GM23338 (cell line): ENCODE measurements at regions not wholly inside any gene's neighbourhood (a gene's known extent, or its start where the extent isn't known, plus 50 kb on each side); places are given as distances from the start of the nearest gene placed in this dataset.

Experiments used
- ATAC-seq: fragments of 200-7000 bp; cut with Tn5 transposase; 3 replicates; pipeline ENCODE4 v1.9.1; 2020
- DNase-seq: peaks from one replicate; pipeline ENCODE4 v3.0.0-alpha.2; 2015; ENCODE audit warnings: low spot score
- H2AFZ ChIP-seq: fragments of 200-600 bp; sonication (generic); 2 replicates; pipeline ENCODE4 v1.8.0; 2016; ENCODE audit warnings: antibody characterized with exemption, mild to moderate bottlenecking, moderate library complexity
- H3F3A ChIP-seq: fragments of 200-600 bp; sonication (generic); replicated peaks from 2 replicates; pipeline ENCODE4 v1.8.0; 2017; ENCODE audit warnings: antibody characterized with exemption, mixed run types, low read depth
- H3K27ac ChIP-seq: fragments of 200-600 bp; sonication (generic); 2 replicates; pipeline ENCODE4 v1.6.1; 2016; ENCODE audit warnings: low read depth
- H3K27me3 ChIP-seq: fragments of 200-600 bp; sonication (generic); 2 replicates; pipeline ENCODE4 v1.8.0; 2016; ENCODE audit warnings: mild to moderate bottlenecking, mixed run types, moderate library complexity; ENCODE audit not compliant: insufficient read depth
- H3K36me3 ChIP-seq: fragments of 200-600 bp; sonication (generic); 2 replicates; pipeline ENCODE4 v1.8.0; 2016; ENCODE audit warnings: mild to moderate bottlenecking; ENCODE audit not compliant: insufficient read depth
- H3K4me1 ChIP-seq: fragments of 200-600 bp; sonication (generic); 2 replicates; pipeline ENCODE4 v1.8.0; 2016; ENCODE audit warnings: mild to moderate bottlenecking, moderate library complexity; ENCODE audit not compliant: insufficient read depth
- H3K4me2 ChIP-seq: fragments of 200-600 bp; sonication (generic); 2 replicates; pipeline ENCODE4 v1.7.1; 2017; ENCODE audit warnings: mixed run types
- H3K4me3 ChIP-seq: fragments of 200-600 bp; sonication (generic); 2 replicates; pipeline ENCODE4 v1.6.1; 2016; ENCODE audit warnings: mixed run types
- H3K79me2 ChIP-seq: fragments of 200-600 bp; sonication (generic); replicated peaks from 2 replicates; pipeline ENCODE4 v1.8.0; 2017; ENCODE audit warnings: mild to moderate bottlenecking; ENCODE audit not compliant: insufficient read depth
- H3K9me2 ChIP-seq: fragments of 200-600 bp; sonication (generic); 2 replicates; pipeline ENCODE4 v1.8.0; 2017; ENCODE audit not compliant: insufficient read depth
- H4K20me1 ChIP-seq: fragments of 200-600 bp; sonication (generic); replicated peaks from 2 replicates; pipeline ENCODE4 v1.8.0; 2017; ENCODE audit warnings: mild to moderate bottlenecking; ENCODE audit not compliant: insufficient read depth
- H3K27ac Mint-ChIP-seq: 2 replicates; pipeline ENCODE4 v1.8.0; 2020; ENCODE audit warnings: inconsistent platforms, mild to moderate bottlenecking, moderate library complexity, mixed read lengths
- H3K27me3 Mint-ChIP-seq: 3 replicates; pipeline ENCODE4 v1.8.0; 2022; ENCODE audit warnings: low read depth, mild to moderate bottlenecking, moderate library complexity, mixed read lengths, inconsistent platforms; ENCODE audit not compliant: insufficient read depth, poor library complexity
- H3K36me3 Mint-ChIP-seq: 3 replicates; pipeline ENCODE4 v1.8.0; 2021; ENCODE audit warnings: low read depth, mild to moderate bottlenecking, inconsistent platforms, moderate library complexity, mixed read lengths
- H3K4me1 Mint-ChIP-seq: 3 replicates; pipeline ENCODE4 v1.8.0; 2020; ENCODE audit warnings: mild to moderate bottlenecking, inconsistent platforms, mixed read lengths
- H3K4me3 Mint-ChIP-seq: 3 replicates; pipeline ENCODE4 v1.8.0; 2021; ENCODE audit warnings: moderate library complexity, mild to moderate bottlenecking, inconsistent platforms, mixed read lengths
- H3K9me3 Mint-ChIP-seq: 3 replicates; pipeline ENCODE4 v1.8.0; 2020; ENCODE audit warnings: moderate library complexity, mild to moderate bottlenecking, inconsistent platforms, mixed read lengths
- CREB1 ChIP-seq: fragments of 250-450 bp; sonication (Bioruptor Pico); IDR thresholded peaks from 2 replicates; pipeline ENCODE4 v1.5.0; 2020; ENCODE audit warnings: low read depth, mild to moderate bottlenecking, moderate library complexity
- EZH2 ChIP-seq: fragments of 200-600 bp; sonication (generic); IDR thresholded peaks from one replicate; pipeline ENCODE4 v1.8.0; 2017; ENCODE audit warnings: antibody characterized with exemption, mild to moderate bottlenecking, low read depth; ENCODE audit not compliant: unreplicated experiment
- EZH2phosphoT487 ChIP-seq: fragments of 200-600 bp; sonication (generic); IDR thresholded peaks from one replicate; pipeline ENCODE4 v1.8.1; 2018; ENCODE audit warnings: antibody characterized with exemption; ENCODE audit not compliant: unreplicated experiment
- JUNB ChIP-seq: IDR thresholded peaks from one replicate; pipeline ENCODE4 v1.6.1; 2016; ENCODE audit warnings: antibody characterized with exemption; ENCODE audit not compliant: unreplicated experiment
- NANOG ChIP-seq: IDR thresholded peaks from 2 replicates; pipeline ENCODE4 v1.6.1; 2016; ENCODE audit warnings: antibody characterized with exemption, borderline replicate concordance
- POLR2AphosphoS5 ChIP-seq: IDR thresholded peaks from 2 replicates; pipeline ENCODE4 v1.6.1; 2016; ENCODE audit warnings: antibody characterized with exemption, low read depth
- STAT1 ChIP-seq: IDR thresholded peaks from one replicate; pipeline ENCODE4 v1.6.1; 2016; ENCODE audit warnings: antibody characterized with exemption; ENCODE audit not compliant: unreplicated experiment
- ZNF114 ChIP-seq: fragments of 250-450 bp; sonication (Bioruptor Pico); IDR thresholded peaks from 2 replicates; pipeline ENCODE4 v1.5.0; 2020; ENCODE audit warnings: mild to moderate bottlenecking, moderate library complexity
- ZNF331 ChIP-seq: fragments of 250-450 bp; sonication (Bioruptor Pico); IDR thresholded peaks from 2 replicates; pipeline ENCODE4 v1.5.0; 2020; ENCODE audit warnings: low read depth, mild to moderate bottlenecking, moderate library complexity
- TF ChIP-seq, protein P1 (sequence below), 2 experiments: fragments of 200-600 bp in 1 of 2; sonication (generic) in 1 of 2; conservative IDR thresholded peaks; 2 replicates each; pipeline versions ENCODE4 v1.5.1 to v1.6.1; 2016 to 2017; ENCODE audit warnings: antibody characterized with exemption in 2 of 2, low read depth in 2 of 2, mild to moderate bottlenecking in 2 of 2, moderate library complexity in 1 of 2
- TF ChIP-seq, protein P2 (sequence below): IDR thresholded peaks from 2 replicates; pipeline ENCODE4 v1.6.1; 2016; ENCODE audit warnings: antibody characterized with exemption
- TF ChIP-seq, protein P3 (sequence below): fragments of 250-450 bp; sonication (Bioruptor Pico); IDR thresholded peaks from 2 replicates; pipeline ENCODE4 v1.5.0; 2020; ENCODE audit warnings: mild to moderate bottlenecking, moderate library complexity
- TF ChIP-seq, protein P4 (sequence below): IDR thresholded peaks from one replicate; pipeline ENCODE4 v1.6.1; 2018; ENCODE audit warnings: antibody characterized with exemption; ENCODE audit not compliant: unreplicated experiment

DNA sequence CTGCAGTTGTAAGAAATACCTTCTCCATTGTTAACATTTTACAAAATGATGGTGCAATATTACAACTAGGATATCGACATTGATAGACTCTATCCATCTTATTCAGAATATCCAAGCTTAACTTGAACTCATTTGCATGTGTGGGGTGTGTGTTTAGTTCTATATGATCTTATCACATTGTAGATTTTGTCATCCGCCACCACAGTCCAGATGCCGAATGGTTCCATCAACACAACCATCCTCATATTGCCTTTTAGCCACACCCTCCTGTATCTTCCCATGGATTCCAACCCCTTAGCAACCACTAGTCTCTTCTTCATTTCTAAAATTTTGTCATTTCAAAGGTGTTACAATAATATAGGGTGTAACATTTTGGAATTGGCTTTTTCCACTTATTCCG is 452.9 kb upstream of the AKR1E2 start:
- no peak overlapping the region for H3K27ac ChIP-seq
- no peaks in the 10 kb centered on the region for H3K36me3 ChIP-seq
- Mint-ChIP-seq H3K27ac (no peak overlapping the region), H3K27me3 (peaks cover 1% of the 10 kb centered on the region), H3K4me3 (no peak overlapping the region), H3K36me3 (no peaks in the 10 kb centered on the region), H3K4me1 (no peaks in the 10 kb centered on the region), H3K9me3 (no peaks in the 10 kb centered on the region)
- H3K4me1 ChIP-seq, result no peaks in the 10 kb centered on the region
- H3K4me2 ChIP-seq, result no peak overlapping the region
- TF ChIP-seq, protein P1, sequence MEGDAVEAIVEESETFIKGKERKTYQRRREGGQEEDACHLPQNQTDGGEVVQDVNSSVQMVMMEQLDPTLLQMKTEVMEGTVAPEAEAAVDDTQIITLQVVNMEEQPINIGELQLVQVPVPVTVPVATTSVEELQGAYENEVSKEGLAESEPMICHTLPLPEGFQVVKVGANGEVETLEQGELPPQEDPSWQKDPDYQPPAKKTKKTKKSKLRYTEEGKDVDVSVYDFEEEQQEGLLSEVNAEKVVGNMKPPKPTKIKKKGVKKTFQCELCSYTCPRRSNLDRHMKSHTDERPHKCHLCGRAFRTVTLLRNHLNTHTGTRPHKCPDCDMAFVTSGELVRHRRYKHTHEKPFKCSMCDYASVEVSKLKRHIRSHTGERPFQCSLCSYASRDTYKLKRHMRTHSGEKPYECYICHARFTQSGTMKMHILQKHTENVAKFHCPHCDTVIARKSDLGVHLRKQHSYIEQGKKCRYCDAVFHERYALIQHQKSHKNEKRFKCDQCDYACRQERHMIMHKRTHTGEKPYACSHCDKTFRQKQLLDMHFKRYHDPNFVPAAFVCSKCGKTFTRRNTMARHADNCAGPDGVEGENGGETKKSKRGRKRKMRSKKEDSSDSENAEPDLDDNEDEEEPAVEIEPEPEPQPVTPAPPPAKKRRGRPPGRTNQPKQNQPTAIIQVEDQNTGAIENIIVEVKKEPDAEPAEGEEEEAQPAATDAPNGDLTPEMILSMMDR (conservative IDR thresholded peaks at IDR 0.05; ENCODE audit: low read depth in 2 of 2), result no peak
- TF ChIP-seq, protein P2, sequence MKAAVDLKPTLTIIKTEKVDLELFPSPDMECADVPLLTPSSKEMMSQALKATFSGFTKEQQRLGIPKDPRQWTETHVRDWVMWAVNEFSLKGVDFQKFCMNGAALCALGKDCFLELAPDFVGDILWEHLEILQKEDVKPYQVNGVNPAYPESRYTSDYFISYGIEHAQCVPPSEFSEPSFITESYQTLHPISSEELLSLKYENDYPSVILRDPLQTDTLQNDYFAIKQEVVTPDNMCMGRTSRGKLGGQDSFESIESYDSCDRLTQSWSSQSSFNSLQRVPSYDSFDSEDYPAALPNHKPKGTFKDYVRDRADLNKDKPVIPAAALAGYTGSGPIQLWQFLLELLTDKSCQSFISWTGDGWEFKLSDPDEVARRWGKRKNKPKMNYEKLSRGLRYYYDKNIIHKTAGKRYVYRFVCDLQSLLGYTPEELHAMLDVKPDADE, result no peak
- TF ChIP-seq, protein P3, sequence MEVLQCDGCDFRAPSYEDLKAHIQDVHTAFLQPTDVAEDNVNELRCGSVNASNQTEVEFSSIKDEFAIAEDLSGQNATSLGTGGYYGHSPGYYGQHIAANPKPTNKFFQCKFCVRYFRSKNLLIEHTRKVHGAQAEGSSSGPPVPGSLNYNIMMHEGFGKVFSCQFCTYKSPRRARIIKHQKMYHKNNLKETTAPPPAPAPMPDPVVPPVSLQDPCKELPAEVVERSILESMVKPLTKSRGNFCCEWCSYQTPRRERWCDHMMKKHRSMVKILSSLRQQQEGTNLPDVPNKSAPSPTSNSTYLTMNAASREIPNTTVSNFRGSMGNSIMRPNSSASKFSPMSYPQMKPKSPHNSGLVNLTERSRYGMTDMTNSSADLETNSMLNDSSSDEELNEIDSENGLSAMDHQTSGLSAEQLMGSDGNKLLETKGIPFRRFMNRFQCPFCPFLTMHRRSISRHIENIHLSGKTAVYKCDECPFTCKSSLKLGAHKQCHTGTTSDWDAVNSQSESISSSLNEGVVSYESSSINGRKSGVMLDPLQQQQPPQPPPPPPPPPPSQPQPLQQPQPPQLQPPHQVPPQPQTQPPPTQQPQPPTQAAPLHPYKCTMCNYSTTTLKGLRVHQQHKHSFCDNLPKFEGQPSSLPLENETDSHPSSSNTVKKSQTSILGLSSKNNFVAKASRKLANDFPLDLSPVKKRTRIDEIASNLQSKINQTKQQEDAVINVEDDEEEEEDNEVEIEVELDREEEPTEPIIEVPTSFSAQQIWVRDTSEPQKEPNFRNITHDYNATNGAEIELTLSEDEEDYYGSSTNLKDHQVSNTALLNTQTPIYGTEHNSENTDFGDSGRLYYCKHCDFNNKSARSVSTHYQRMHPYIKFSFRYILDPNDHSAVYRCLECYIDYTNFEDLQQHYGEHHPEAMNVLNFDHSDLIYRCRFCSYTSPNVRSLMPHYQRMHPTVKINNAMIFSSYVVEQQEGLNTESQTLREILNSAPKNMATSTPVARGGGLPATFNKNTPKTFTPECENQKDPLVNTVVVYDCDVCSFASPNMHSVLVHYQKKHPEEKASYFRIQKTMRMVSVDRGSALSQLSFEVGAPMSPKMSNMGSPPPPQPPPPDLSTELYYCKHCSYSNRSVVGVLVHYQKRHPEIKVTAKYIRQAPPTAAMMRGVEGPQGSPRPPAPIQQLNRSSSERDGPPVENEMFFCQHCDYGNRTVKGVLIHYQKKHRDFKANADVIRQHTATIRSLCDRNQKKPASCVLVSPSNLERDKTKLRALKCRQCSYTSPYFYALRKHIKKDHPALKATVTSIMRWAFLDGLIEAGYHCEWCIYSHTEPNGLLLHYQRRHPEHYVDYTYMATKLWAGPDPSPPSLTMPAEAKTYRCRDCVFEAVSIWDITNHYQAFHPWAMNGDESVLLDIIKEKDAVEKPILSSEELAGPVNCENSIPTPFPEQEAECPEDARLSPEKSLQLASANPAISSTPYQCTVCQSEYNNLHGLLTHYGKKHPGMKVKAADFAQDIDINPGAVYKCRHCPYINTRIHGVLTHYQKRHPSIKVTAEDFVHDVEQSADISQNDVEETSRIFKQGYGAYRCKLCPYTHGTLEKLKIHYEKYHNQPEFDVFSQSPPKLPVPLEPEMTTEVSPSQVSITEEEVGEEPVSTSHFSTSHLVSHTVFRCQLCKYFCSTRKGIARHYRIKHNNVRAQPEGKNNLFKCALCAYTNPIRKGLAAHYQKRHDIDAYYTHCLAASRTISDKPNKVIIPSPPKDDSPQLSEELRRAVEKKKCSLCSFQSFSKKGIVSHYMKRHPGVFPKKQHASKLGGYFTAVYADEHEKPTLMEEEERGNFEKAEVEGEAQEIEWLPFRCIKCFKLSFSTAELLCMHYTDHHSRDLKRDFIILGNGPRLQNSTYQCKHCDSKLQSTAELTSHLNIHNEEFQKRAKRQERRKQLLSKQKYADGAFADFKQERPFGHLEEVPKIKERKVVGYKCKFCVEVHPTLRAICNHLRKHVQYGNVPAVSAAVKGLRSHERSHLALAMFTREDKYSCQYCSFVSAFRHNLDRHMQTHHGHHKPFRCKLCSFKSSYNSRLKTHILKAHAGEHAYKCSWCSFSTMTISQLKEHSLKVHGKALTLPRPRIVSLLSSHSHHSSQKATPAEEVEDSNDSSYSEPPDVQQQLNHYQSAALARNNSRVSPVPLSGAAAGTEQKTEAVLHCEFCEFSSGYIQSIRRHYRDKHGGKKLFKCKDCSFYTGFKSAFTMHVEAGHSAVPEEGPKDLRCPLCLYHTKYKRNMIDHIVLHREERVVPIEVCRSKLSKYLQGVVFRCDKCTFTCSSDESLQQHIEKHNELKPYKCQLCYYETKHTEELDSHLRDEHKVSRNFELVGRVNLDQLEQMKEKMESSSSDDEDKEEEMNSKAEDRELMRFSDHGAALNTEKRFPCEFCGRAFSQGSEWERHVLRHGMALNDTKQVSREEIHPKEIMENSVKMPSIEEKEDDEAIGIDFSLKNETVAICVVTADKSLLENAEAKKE (CRISPR knock-in tag), result no peak
- TF ChIP-seq EZH2 (no peak), CREB1 (CRISPR knock-in tag) (no peak), JUNB (no peak), EZH2phosphoT487 (no peak), ZNF331 (CRISPR knock-in tag) (no peak), ZNF114 (CRISPR knock-in tag) (no peak), POLR2AphosphoS5 (no peak), STAT1 (no peak), NANOG (no peak)
- TF ChIP-seq, protein P4, sequence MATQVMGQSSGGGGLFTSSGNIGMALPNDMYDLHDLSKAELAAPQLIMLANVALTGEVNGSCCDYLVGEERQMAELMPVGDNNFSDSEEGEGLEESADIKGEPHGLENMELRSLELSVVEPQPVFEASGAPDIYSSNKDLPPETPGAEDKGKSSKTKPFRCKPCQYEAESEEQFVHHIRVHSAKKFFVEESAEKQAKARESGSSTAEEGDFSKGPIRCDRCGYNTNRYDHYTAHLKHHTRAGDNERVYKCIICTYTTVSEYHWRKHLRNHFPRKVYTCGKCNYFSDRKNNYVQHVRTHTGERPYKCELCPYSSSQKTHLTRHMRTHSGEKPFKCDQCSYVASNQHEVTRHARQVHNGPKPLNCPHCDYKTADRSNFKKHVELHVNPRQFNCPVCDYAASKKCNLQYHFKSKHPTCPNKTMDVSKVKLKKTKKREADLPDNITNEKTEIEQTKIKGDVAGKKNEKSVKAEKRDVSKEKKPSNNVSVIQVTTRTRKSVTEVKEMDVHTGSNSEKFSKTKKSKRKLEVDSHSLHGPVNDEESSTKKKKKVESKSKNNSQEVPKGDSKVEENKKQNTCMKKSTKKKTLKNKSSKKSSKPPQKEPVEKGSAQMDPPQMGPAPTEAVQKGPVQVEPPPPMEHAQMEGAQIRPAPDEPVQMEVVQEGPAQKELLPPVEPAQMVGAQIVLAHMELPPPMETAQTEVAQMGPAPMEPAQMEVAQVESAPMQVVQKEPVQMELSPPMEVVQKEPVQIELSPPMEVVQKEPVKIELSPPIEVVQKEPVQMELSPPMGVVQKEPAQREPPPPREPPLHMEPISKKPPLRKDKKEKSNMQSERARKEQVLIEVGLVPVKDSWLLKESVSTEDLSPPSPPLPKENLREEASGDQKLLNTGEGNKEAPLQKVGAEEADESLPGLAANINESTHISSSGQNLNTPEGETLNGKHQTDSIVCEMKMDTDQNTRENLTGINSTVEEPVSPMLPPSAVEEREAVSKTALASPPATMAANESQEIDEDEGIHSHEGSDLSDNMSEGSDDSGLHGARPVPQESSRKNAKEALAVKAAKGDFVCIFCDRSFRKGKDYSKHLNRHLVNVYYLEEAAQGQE, result no peak
- no peaks in the 10 kb centered on the region for H3F3A ChIP-seq
- H4K20me1 ChIP-seq, result no peaks in the 10 kb centered on the region
- H3K27me3 ChIP-seq, result no peaks in the 10 kb centered on the region
- H3K9me2 ChIP-seq, result no peaks in the 10 kb centered on the region
- no peaks in the 10 kb centered on the region for H3K79me2 ChIP-seq
- no peak for DNase-seq
- H3K4me3 ChIP-seq, result no peak overlapping the region
- no peak overlapping the region for H2AFZ ChIP-seq
- no peak for ATAC-seq
